Forelimb muscle (tissue), 1 donor: ENCODE measurements at regions not wholly inside any gene's neighbourhood (a gene's known extent, or its start where the extent isn't known, plus 50 kb on each side); places are given as distances from the start of the nearest gene placed in this dataset.
A peak's percentile ranks its signal among the peaks of the same experiment; 100 is the strongest.
"Not testable (repeated sequence)": the region's sequence is repeated elsewhere in the genome, so short reads cannot be mapped to it uniquely, and the experiment has no call there.

Experiments
- DNase-seq: peaks from one replicate; pipeline ENCODE4 v3.0.0-alpha.2; 2013; ENCODE audit warnings: low read depth

DNA sequence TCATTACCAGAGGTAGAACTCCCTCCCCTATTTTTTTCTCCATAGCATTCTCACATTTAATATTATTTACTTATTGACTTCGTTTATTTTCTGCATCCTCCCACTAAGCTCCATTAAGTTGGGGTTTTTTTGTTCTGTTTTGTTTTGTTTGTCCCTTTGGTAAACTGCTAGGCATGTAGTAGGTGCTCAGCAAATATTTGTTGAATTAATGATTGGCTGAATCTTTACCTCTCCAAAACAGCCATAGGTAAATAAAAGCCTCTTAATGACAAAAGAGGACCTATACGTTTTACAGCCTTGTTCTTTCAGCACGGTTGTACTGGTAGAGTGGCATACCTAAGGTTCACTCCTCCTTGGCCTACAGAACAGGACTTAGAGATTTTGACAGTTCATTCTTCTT lies 52.0 kb downstream of the PRORP start:
- DNase-seq: no peak

DNA sequence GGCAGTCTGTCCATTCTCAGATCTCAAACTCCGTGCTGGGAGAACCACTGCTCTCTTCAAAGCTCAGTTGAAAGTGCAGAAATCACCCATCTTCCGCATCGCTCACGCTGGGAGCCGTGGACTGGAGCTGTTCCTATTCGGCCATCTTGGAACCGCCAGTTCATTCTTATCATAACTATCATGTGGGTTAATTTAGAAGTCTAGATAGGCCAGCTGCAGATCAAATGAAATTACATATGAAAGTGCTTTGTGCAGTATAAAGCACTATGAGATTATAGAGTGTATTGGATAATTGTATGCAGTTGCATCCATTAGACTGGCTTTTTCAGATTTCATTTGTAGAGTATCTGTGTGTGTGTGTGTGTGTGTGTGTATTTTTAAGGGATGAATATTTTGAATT lies 57.8 kb downstream of the PRORP start:
- no peak for DNase-seq

DNA sequence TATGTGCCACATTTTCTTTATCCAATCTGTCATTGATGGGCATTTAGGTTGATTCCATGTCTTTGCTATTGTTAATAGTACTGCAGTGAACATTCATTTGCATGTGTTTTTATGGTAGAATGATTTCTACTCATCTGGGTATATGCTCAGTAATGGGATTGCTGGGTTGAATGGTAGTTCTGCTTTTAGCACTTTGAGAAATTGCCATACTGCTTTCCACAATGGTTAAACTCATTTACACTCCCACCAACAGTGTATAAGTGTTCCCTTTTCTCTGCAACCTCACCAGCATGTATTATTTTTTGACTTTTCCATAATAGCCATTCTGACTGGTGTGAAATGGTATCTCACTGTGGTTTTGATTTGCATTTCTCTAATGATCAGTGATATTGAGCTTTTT lies 62.5 kb downstream of the PRORP start:
- DNase-seq: not testable (repeated sequence)

DNA sequence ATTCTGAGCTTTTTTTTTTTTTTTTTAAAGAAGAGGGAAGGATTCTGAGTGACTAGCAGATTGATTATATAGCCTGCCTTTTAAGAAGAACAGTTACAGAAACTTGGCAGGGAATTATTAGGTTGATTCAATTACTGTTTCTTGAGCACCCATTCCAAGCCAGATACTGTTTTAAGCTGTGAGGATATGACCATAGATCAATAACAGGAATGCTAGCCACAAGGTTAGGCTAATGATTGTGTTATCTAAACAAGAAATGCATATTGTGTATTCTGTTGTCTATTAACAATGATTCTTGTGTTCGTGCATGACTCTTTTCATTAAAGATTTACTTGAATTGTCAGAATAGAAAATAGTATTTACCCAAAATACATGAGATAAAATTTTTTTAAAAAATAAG lies 67.1 kb downstream of the PRORP start:
- no peak for DNase-seq

DNA sequence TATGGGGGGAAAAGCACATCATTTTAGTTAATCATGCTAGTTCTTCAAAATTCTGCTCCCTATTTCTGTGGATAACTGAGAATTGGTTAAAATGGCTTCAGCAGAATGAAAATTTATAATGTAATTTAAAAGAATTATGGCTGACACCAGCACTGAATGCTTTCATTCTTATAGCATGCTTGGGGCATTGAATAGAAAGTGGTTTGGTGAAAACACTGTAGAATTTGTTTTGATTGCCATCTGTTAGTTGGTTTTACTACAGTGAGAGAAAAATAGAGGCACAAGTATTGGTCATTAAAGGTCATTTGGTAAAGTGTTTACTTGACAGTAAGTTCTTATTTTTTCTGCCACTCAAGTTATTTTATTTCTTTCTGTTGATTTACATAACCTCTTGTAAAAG lies 70.8 kb downstream of the PRORP start:
- DNase-seq: no peak

DNA sequence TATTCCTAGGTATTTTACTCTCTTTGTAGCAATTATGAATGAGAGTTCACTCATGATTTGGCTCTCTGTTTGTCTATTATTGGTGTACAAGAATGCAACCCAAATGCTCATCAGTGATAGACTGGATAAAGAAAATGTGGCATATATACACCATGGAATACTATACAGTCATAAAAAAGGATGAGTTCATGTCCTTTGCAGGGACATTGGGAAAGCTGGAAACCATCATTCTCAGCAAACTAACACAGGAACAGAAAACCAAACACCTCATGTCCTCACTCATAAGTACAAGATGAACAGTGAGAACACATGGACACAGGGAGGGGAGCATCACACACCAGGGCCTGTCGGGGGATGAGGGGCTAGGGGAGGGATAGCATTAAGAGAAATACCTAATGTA lies 71.8 kb downstream of the PRORP start:
- DNase-seq: not testable (repeated sequence)

DNA sequence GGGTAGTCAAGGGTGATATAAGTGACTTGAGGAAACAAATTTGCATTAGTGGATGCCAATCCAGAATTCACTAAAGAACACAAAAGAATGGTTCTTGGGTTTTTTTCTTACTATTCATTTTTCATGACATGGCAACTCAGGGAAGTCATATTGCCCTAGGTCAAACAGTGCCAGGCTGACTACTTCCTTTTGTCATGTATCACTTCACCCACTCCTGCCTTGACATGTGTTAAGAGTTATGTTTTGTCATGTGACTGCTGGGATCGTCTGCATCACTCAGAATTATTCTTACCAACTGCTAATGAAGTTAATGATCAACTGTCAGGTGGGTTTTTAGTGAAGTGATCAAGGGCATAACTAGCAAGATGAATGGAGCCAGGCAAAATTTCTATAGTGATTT lies 74.2 kb downstream of the PRORP start:
- no peak for DNase-seq

DNA sequence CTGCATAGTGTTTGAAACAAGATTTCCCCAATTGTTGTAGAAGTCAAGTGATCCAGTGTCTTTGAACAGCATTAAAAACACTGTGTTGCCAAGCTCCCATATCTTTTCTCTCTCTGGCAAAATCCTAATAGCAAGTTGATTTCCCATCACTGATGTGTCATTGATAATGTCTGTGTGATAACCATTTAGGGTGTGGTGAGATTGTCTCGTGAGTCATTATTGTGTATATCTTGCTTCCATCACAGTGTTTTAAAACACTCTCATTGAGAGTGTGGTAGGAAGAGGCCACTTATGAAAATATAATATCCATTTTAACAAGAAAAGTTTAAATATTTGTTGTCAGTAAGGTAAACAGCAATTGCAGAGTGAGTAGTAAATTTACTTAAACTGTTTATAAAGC lies 74.7 kb downstream of the PRORP start:
- DNase-seq: no peak

DNA sequence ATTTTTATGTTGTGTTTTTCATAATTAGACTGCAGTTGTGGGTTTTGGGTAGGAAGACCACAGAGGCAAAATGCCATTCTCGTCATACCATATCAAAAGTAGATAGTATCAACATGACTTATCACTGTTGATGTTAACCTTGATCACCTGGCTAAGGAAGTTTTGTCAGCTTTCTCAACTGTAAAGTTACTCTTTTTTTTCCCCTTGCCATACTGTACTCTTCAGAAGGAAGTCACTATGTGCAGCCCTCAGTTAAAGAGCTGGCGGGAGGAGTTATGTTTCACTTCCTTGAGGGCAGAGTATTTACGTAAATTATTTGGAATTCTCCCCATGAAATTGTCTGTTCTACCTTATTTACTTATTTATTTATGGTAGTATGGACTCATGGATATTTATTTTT lies 78.7 kb downstream of the PRORP start:
- no peak for DNase-seq

DNA sequence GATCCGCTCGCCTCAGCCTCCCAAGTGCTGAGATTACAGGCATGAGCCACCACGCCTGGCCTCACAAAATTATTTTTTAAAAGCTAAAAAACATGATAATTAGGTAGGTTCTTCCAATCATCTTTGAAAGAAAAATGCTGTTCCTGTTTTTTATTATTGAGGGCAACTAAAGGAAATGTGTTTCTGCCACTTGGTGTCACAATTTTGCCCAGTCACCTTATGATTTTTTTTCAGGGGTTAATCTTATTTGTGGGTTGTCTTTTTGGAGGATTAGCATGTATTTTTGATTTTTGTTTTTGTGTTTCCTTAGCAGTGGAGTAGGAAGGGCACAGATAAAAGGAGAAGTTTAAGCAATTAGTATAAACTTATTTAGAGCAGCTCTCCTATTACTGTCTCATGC lies 79.8 kb downstream of the PRORP start:
- DNase-seq: no peak

DNA sequence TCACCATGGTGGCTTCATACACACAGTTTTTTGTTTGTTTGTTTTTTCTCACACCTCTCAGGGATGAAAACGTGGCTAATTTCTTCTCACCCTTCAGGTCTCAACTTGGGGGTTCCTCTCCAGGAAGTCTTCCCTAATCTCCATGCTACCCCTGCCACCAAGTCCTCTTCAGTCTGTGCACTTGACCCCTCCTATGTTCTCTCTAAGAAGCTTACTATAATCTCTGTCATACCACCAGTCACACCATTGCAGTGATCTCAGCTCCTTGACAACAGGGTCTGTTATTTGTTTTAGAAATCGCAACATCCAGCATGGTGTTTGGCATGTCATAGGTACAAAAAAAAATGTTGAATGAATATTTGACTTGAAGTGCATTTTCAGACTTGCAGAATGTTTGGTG lies 83.4 kb downstream of the PRORP start:
- no peak for DNase-seq

DNA sequence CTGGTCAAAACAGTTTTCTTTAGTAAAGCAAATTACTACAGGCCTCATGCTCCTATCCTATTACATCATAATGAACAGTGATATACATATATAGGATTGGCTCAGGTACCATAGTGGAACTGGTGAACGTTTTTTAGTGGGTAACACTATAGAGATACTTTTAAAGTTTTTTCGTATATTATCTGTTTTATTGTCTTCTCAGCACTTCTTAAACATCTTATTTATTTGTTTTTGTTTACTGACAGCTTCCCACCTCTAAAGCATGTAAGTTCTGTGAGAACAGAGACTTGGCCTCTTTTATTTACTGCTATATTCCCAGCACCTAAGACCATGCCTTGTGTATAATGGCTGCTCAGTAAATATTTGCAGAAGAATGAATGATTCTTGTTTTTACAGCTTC lies 81.1 kb upstream of the PSMA6 start:
- no peak for DNase-seq

DNA sequence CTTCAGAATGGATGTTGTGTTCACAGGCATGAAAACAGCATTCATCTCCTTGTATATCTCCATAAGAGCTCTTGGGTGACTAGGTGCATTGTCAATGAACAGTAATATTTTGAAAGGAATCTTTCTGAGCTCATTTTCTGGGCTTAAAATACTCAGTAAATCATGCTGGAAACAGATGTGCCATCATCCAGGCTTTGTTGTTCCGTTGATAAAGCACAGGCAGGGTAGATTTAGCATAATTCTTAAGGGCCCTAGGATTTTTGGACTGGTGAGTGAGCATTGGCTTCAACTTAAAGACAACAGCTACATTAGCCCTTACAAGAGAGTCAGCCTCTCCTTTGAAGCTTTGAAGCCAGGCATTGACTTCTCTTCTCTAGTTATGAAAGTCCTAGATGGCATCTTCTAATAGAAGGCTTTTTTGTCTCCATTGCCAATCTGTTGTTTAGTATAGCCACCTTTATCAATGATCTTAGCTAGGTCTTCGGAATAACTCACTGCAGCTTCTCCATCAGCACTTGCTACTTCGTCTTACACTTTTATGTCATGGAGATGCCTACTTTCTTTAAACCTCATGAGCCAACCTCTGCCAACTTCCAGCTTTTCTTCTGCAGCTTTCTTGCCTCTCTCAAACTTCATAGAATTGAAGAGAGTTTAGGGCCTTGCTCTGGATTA lies 79.6 kb upstream of the PSMA6 start:
- no peak for DNase-seq

DNA sequence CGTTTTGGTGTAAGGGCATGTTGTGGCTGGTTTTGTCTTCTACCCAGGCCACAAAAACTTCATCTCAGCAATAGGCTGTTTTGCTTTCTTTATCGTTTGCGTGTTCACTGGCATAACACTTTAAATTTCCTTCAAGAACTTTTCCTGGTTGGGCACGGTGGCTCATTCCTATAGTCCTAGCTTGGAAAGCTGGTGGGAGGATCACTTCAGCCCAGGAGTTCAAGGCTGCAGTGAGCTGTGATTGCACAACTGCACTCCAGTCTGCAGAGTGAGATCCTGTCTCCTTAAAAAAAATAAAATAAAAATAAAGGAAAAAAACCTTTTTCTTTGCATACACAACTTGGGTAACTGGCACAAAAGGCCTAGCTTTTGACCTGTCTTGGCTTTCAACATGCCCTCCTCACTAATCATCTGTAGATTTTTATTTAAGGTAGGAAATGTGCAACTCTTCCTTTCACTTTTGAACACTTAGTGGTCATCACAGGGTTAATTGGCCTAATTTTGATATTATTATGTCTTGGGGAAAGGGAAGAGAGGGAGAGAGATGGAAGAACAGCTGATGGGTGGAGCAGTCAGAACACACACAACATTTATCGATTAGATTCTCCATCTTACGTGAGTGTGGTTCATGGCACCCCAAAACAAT lies 78.9 kb upstream of the PSMA6 start:
- DNase-seq: no peak

DNA sequence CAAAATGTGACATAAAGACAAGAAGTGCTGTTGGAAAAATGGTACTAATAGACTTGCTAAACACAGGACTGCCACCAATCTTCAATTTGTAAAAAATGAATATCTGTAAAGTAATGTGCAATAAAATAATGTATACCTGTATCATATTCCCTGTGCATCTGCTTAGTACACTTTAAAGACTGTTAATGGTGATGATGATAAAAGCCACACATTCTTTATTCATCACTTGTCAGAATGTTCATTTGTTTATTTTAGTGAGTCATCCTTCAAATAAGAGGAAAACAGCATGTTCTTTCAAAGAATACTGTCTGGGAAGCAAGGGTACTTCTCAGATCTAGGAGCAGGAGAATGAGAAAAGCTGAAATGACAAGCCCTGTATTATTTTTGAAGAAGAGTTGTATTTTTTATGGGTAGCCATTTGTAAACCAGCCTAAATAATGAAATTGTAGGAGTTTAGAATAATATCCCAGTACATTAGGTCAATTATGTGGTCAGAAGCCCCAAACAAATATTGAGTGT lies 78.3 kb upstream of the PSMA6 start:
- DNase-seq: no peak

DNA sequence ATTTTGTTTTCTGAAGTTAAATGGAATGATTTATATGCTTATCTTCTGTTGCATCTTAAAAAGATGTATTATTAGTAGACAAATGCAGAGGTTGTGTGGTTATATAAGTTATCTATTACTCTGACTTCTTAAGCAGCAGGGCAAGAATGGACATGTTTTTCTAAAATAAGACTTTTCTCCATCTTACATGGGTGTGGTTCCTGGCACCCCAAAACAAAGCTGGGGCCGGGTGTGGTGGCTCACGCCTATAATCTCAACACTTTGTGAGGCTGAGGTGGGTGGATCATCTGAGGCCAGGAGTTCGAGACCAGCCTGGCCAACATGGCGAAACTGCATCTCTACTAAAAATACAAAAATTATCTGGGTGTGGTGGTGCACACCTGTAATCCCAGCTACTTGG lies 77.8 kb upstream of the PSMA6 start:
- DNase-seq: not testable (repeated sequence)

DNA sequence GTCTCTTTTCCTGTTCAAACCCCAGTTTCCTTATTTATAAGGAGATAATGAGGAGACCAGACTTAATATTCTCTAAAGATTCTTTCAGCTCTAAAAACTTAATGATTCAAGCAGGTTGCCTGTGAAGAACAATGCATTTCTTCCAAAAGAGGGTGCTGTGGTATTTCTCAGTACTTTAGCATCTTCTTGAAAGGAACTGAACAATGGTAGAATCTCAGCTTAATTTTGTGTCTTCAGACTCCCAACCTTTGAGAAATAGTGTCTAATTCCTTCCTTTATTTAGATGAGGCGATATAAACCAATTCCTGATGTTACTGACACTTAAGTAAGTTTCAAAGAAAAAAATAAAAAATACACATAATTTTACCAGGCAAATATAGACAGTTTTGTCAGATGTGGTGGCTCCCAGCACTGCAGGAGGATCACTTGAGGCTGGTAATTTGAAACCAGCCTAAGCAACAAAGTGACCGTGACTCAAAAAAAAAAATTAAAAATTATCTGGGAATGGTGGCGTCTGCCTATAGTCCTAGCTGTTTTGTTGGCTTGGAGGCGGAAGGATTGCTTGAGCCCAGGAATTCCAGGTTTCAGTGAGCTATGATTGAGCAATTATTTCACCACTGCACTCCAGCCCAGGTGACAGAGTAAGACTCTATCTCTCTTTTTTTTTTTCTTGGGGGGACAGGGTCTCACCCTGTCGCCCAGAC lies 76.9 kb upstream of the PSMA6 start:
- peak; percentile 45 for DNase-seq

DNA sequence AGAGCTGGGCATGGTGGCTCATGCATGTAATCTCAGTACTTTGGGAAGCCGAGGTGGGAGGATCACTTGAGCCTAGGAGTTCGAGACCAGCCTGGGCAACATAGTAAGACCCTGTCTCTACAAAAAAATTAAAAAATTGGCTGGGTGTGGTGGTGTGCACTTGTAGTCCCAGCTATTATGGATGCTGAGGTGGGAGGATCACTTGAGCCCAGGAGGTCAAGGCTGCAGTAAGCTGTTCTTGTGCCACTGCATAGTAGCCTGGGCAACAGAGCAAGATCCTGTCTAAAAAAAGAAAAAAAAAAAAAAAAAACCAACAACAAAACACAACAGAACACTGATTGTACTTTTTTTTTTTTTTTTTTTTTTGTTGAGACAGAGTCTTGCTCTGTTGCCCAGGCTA lies 74.0 kb upstream of the PSMA6 start:
- not testable (repeated sequence) for DNase-seq

DNA sequence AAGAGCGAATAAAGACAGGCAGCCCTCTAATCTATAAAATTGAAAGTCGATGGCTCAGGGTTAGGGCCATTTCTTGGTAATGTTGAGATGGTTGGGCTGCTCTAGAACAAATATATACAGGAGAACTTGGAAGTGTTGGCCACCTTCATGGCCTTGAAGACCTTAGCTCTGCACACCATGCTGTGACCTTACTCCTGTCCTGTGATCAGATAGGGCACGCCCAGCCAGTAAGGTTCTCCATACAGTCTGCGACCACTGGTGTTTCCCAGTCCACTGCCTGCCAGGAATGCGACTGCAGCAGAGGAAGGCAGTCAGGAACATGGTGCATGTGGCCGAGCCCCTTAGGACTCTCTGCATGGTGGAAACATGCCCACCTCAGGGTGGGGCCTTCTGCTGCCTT lies 73.2 kb upstream of the PSMA6 start:
- no peak for DNase-seq

DNA sequence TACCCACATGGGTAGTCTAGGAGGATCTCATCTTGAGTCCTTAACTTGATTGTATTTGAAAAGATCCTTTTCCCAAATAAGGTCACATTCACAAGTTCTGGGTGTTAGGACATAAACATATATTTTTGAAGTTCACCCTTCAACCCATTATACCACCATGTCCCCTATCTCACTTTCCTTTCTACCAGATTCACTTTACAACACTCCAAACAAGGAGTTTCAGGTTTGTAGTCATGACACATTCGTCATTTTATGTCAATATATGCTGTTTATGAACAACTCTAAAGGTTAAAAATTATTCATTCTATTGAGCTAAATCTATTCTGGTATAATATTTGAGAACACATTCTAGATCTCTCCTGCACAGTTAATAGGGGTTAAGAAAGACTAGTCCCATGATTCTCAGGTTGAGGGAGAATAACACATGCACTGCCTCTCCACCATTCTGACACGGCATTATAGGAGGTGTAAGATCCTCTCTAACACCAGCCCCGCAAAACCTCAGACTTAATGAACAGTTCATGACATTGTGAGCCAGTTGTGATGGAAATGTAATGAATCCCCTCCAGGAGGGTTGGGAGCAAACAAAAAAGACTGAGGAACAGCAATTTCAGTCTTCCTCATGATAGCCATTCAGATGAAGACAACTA lies 72.0 kb upstream of the PSMA6 start:
- DNase-seq: no peak

DNA sequence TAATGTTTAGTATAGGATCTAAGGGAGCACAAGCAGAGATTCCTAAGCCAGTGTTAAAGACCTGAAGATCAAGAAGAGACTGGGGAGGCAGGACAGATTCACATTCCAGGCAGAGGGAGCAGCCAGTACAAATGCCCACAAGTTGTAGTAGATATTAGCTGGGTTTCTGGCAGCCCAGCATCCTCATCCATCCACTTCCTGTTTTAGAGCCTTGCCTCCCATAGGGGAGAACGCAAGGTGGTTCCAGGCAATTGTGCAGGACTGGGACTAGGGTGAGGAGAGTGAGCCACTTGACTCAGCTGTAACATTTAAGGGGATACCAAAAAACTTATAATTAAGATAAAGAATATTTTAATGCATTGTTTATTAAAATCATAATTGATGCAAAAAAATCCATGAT lies 71.3 kb upstream of the PSMA6 start:
- DNase-seq: no peak

DNA sequence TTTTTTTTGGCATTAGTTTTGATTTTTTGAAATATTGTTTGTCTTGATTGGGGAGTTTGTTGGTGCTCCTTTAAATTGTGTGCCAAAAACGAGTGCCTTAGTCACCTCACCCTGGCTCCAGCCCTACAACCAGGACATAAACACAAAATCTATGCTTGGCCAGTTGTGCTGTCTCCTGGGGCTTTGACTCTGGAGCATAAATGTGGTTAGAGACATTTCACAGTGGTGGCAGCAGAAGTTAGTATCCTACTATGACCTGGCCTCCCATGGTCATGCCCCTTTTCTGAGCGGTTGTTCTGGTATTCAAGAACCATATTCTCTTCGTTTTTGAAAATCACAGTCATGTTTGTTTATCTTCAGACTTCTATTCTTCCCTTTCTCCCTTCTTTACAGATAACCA lies 70.7 kb upstream of the PSMA6 start:
- no peak for DNase-seq

DNA sequence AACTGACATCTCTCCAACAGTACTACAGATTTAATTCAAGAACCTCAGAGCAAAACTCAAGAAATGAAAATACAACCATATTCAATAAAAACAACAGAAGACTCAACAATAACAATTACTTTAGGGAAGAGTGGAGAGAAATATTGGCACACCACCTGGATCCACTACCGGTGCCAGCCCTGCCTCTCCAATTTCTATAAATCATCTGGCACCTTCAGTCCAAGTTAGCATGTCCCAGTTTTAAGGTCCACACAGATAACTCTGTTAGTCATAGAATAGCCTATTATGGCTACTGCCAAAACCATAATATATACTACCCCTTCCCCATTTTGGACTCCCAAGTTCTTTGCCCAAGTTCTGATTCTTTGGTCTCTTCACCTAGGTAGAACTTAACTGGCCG lies 69.9 kb upstream of the PSMA6 start:
- DNase-seq: no peak
